K562 (cell line): ENCODE measurements at regions not wholly inside any gene's neighbourhood (a gene's known extent, or its start where the extent isn't known, plus 50 kb on each side); places are given as distances from the start of the nearest gene placed in this dataset.

Experiments
- ATAC-seq: fragments of 200-7000 bp; cut with Tn5 transposase; 3 replicates; pipeline ENCODE4 v1.9.1; 2020; ENCODE audit warnings: moderate library complexity
- BruUV-seq: library from RNA; stranded (reverse); fragments of 400-500 nt; replicated peaks from 2 replicates; lab custom pipeline; 2021; lab: Mats Ljungman, UMichigan
- CTCF ChIA-PET: fragments of 300-600 bp; formaldehyde crosslinking; extraction: SDS; loops from one replicate; lab custom pipeline; 2021; ENCODE audit warnings: low intra/inter-chr PET ratio; lab: Yijun Ruan, JAX
- POLR2A ChIA-PET: fragments of 300-600, 350-650 bp; sonication (Branson Sonifier 250); formaldehyde crosslinking; extraction: SDS; loops from one replicate; lab custom pipeline; 2021; ENCODE audit warnings: antibody characterized with exemption, inconsistent platforms; lab: Yijun Ruan, JAX
- DNase-seq, 4 experiments: peaks; one replicate each; pipeline versions ENCODE4 v3.0.0 to v3.0.0-alpha.2; 2011 to 2018; ENCODE audit warnings: low spot score in 3 of 4, mixed read lengths in 3 of 4; ENCODE audit errors: extremely low read depth in 1 of 4
- FAIRE-seq: peaks from 2 replicates; lab custom pipeline; 2011; peaks lifted over from hg19 to GRCh38; lab: Jason Lieb, UNC
- H2AFZ ChIP-seq: 2 replicates; pipeline ENCODE4 v1.6.0; 2011; ENCODE audit warnings: low read depth, low read length, control low read depth, inconsistent platforms
- H3K27ac ChIP-seq: fragments of 200-600 bp; 3 replicates; pipeline ENCODE4 v1.8.0; 2011; ENCODE audit warnings: low read depth, mild to moderate bottlenecking, control low read depth, inconsistent platforms, low read length, moderate library complexity, mixed read lengths; ENCODE audit errors: extremely low read depth
- H3K27me3 ChIP-seq, 2 experiments: fragments of 300-600 bp in 1 of 2; 2 replicates in 1 of 2; 3 replicates in 1 of 2; pipeline versions ENCODE4 v1.6.0 to v1.8.0; 2011; ENCODE audit warnings: inconsistent platforms in 2 of 2, low read length in 2 of 2, mild to moderate bottlenecking in 1 of 2, mixed read lengths in 1 of 2, moderate library complexity in 1 of 2; ENCODE audit not compliant: control insufficient read depth in 2 of 2, insufficient read depth in 2 of 2
- H3K36me3 ChIP-seq: fragments of 300-600 bp; 3 replicates; pipeline ENCODE4 v1.8.0; 2011; ENCODE audit warnings: mild to moderate bottlenecking, low read length, inconsistent platforms; ENCODE audit not compliant: control insufficient read depth, insufficient read depth
- H3K4me1 ChIP-seq, 2 experiments: fragments of 200-600 bp in 1 of 2; replicated peaks in 1 of 2; 2 replicates in 1 of 2; 3 replicates in 1 of 2; pipeline versions ENCODE4 v1.5.1 to v1.8.0; 2011; ENCODE audit warnings: inconsistent platforms in 2 of 2, low read length in 2 of 2, mild to moderate bottlenecking in 1 of 2, mixed read lengths in 1 of 2, moderate library complexity in 1 of 2; ENCODE audit not compliant: control insufficient read depth in 2 of 2, insufficient read depth in 2 of 2
- H3K4me2 ChIP-seq: 2 replicates; pipeline ENCODE4 v1.6.1; 2011; ENCODE audit warnings: low read length, control low read depth, inconsistent platforms, mixed read lengths; ENCODE audit not compliant: insufficient read depth
- H3K4me3 ChIP-seq: fragments of 200-600 bp; sonication (generic), shearing (Covaris generic); 2 replicates; pipeline ENCODE4 v1.5.1; 2016; ENCODE audit warnings: control low read depth, inconsistent platforms
- H3K79me2 ChIP-seq: fragments of 200-600 bp; 3 replicates; pipeline ENCODE4 v1.8.0; 2011; ENCODE audit warnings: low read length, inconsistent platforms; ENCODE audit not compliant: control insufficient read depth, insufficient read depth
- H3K9ac ChIP-seq, 2 experiments: 2 replicates each; pipeline versions ENCODE4 v1.6.0 to v1.6.1; 2011; ENCODE audit warnings: low read depth in 2 of 2, low read length in 2 of 2, control low read depth in 1 of 2, inconsistent platforms in 1 of 2, mild to moderate bottlenecking in 1 of 2, mixed read lengths in 1 of 2; ENCODE audit not compliant: insufficient read depth in 1 of 2
- H3K9me1 ChIP-seq: one replicate; pipeline ENCODE4 v1.6.0; 2011; ENCODE audit warnings: inconsistent platforms, mild to moderate bottlenecking, low read length, moderate library complexity; ENCODE audit not compliant: control insufficient read depth, insufficient read depth
- H3K9me3 ChIP-seq: replicated peaks from 2 replicates; pipeline ENCODE4 v1.5.1; 2011; ENCODE audit warnings: low read depth, low read length, inconsistent platforms; ENCODE audit not compliant: control insufficient read depth, insufficient read depth
- H4K20me1 ChIP-seq: replicated peaks from 2 replicates; pipeline ENCODE4 v1.6.1; 2011; ENCODE audit warnings: low read length, inconsistent platforms, mixed read lengths; ENCODE audit not compliant: control insufficient read depth, insufficient read depth
- CEBPB ChIP-seq: fragments of 450-650 bp; IDR thresholded peaks from 2 replicates; pipeline ENCODE4 v1.6.1; 2016; ENCODE audit warnings: missing genetic modification characterization, missing compliant biosample characterization
- CEBPG ChIP-seq, 3 experiments: fragments of 200-800 bp in 1 of 3; sonication (Bioruptor generic) in 1 of 3; sonication (generic) in 1 of 3; formaldehyde crosslinking in 1 of 3; IDR thresholded peaks in 2 of 3; conservative IDR thresholded peaks in 1 of 3; 2 replicates each; pipeline versions ENCODE4 v1.6.1 to v1.8.0; 2016 to 2022; ENCODE audit warnings: missing compliant biosample characterization in 2 of 3, missing genetic modification characterization in 2 of 3, mild to moderate bottlenecking in 1 of 3, missing genetic modification reagents in 1 of 3
- HNRNPK ChIP-seq: fragments of 200-400 bp; formaldehyde crosslinking; IDR thresholded peaks from one replicate; pipeline ENCODE4 v1.6.1; 2018; ENCODE audit warnings: mild to moderate bottlenecking, low read depth, low read length; ENCODE audit not compliant: poor library complexity, severe bottlenecking
- U2AF1 ChIP-seq: fragments of 200-400 bp; formaldehyde crosslinking; optimal IDR thresholded peaks from 2 replicates; pipeline ENCODE3; 2017; ENCODE audit warnings: mild to moderate bottlenecking, low read depth, low read length, moderate library complexity
- WGBS: fragments of 100-300 bp; shearing (Covaris generic); methylation state at CpG from one replicate; pipeline ENCODE4 v1.1.6; 2016; ENCODE audit warnings: low coverage, mixed read lengths; ENCODE audit not compliant: insufficient coverage; ENCODE audit errors: missing lambda C conversion rate; 5-methylcytosine and 5-hydroxymethylcytosine counted together
- in situ Hi-C: fragments of 300-500 bp; cut with MboI; formaldehyde crosslinking; loops from 4 replicates; pipeline ENCODE4 v1.15.0; 2018; ENCODE audit warnings: inconsistent platforms, mixed read lengths
- intact Hi-C: fragments of 100-400 bp; cut with micrococcal nuclease; formaldehyde crosslinking; loops from 2 replicates; pipeline ENCODE4 v1.14.2; 2022
- TF ChIP-seq, protein P1 (sequence below): fragments of 450-650 bp; IDR thresholded peaks from 2 replicates; pipeline ENCODE4 v1.6.1; 2014; ENCODE audit warnings: low read depth, mild to moderate bottlenecking, moderate library complexity, borderline replicate concordance
- TF ChIP-seq, protein P2 (sequence below): fragments of 250-450 bp; sonication (Bioruptor Pico); IDR thresholded peaks from 2 replicates; pipeline ENCODE4 v1.4.0; 2020
- TF ChIP-seq, protein P3 (sequence below): fragments of 450-650 bp; IDR thresholded peaks from 2 replicates; pipeline ENCODE4 v1.6.1; 2016; ENCODE audit warnings: low read depth

DNA sequence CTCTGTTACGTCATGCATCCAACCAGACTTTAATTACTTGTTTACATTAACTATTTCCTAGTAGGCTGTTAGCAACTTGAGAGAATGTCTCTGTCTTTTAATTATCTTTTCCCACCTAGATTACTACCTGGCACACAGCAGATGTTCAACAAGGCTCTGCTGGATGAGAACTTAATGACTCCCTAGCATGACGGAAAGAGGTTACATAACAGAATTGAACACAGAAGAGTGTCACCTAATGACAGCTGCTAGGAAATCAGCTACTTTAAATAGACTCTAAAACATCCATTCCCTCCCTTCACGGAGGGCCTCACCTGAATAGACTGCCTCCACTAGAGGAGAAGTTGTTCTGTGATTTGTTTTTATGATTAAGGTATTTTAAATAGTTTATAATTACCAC lies 110.8 kb downstream of the TEX29 start:
- ChIA-PET CTCF (no interaction called here), POLR2A (no interaction called here)
- H3K27me3 ChIP-seq = peaks cover 0 to 6% of the 10 kb centered on the region in 2 experiments; a peak in 2 of 5 replicates
- intact Hi-C loops = no loop called here
- no peaks in the 10 kb centered on the region for H3K4me1 ChIP-seq
- no peaks in the 10 kb centered on the region for H3K79me2 ChIP-seq
- in situ Hi-C loops = no loop called here
- 0% methylated on average over 2 of the region's 3 CpGs for WGBS
- H3K4me3 ChIP-seq = no peak overlapping the region
- ATAC-seq (no peak), DNase-seq (no peak), FAIRE-seq (no peak)
- no peaks in the 10 kb centered on the region for H4K20me1 ChIP-seq
- no peaks in the 10 kb centered on the region for H3K9me1 ChIP-seq
- no peaks in the 10 kb centered on the region for H3K9me3 ChIP-seq
- H3K36me3 ChIP-seq = no peaks in the 10 kb centered on the region
- no peak overlapping the region for H3K27ac ChIP-seq
- no peak overlapping the region for H3K4me2 ChIP-seq
- H3K9ac ChIP-seq = no peak overlapping the region
- H2AFZ ChIP-seq = no peak overlapping the region
- no TSS peak for BruUV-seq
- TF ChIP-seq, protein P1, sequence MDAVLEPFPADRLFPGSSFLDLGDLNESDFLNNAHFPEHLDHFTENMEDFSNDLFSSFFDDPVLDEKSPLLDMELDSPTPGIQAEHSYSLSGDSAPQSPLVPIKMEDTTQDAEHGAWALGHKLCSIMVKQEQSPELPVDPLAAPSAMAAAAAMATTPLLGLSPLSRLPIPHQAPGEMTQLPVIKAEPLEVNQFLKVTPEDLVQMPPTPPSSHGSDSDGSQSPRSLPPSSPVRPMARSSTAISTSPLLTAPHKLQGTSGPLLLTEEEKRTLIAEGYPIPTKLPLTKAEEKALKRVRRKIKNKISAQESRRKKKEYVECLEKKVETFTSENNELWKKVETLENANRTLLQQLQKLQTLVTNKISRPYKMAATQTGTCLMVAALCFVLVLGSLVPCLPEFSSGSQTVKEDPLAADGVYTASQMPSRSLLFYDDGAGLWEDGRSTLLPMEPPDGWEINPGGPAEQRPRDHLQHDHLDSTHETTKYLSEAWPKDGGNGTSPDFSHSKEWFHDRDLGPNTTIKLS = no peak
- no peak for TF ChIP-seq U2AF1
- TF ChIP-seq, protein P2, sequence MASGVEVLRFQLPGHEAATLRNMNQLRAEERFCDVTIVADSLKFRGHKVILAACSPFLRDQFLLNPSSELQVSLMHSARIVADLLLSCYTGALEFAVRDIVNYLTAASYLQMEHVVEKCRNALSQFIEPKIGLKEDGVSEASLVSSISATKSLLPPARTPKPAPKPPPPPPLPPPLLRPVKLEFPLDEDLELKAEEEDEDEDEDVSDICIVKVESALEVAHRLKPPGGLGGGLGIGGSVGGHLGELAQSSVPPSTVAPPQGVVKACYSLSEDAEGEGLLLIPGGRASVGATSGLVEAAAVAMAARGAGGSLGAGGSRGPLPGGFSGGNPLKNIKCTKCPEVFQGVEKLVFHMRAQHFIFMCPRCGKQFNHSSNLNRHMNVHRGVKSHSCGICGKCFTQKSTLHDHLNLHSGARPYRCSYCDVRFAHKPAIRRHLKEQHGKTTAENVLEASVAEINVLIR (CRISPR knock-in tag) = no peak
- no peak for TF ChIP-seq CEBPG (CRISPR knock-in tag; IDR thresholded peaks at IDR 0.05)
- no peak for TF ChIP-seq CEBPG (tag; conservative IDR thresholded peaks at IDR 0.05 in 1 of 2, IDR thresholded peaks at IDR 0.05 in 1 of 2)
- TF ChIP-seq CEBPB (tag) = no peak
- TF ChIP-seq, protein P3, sequence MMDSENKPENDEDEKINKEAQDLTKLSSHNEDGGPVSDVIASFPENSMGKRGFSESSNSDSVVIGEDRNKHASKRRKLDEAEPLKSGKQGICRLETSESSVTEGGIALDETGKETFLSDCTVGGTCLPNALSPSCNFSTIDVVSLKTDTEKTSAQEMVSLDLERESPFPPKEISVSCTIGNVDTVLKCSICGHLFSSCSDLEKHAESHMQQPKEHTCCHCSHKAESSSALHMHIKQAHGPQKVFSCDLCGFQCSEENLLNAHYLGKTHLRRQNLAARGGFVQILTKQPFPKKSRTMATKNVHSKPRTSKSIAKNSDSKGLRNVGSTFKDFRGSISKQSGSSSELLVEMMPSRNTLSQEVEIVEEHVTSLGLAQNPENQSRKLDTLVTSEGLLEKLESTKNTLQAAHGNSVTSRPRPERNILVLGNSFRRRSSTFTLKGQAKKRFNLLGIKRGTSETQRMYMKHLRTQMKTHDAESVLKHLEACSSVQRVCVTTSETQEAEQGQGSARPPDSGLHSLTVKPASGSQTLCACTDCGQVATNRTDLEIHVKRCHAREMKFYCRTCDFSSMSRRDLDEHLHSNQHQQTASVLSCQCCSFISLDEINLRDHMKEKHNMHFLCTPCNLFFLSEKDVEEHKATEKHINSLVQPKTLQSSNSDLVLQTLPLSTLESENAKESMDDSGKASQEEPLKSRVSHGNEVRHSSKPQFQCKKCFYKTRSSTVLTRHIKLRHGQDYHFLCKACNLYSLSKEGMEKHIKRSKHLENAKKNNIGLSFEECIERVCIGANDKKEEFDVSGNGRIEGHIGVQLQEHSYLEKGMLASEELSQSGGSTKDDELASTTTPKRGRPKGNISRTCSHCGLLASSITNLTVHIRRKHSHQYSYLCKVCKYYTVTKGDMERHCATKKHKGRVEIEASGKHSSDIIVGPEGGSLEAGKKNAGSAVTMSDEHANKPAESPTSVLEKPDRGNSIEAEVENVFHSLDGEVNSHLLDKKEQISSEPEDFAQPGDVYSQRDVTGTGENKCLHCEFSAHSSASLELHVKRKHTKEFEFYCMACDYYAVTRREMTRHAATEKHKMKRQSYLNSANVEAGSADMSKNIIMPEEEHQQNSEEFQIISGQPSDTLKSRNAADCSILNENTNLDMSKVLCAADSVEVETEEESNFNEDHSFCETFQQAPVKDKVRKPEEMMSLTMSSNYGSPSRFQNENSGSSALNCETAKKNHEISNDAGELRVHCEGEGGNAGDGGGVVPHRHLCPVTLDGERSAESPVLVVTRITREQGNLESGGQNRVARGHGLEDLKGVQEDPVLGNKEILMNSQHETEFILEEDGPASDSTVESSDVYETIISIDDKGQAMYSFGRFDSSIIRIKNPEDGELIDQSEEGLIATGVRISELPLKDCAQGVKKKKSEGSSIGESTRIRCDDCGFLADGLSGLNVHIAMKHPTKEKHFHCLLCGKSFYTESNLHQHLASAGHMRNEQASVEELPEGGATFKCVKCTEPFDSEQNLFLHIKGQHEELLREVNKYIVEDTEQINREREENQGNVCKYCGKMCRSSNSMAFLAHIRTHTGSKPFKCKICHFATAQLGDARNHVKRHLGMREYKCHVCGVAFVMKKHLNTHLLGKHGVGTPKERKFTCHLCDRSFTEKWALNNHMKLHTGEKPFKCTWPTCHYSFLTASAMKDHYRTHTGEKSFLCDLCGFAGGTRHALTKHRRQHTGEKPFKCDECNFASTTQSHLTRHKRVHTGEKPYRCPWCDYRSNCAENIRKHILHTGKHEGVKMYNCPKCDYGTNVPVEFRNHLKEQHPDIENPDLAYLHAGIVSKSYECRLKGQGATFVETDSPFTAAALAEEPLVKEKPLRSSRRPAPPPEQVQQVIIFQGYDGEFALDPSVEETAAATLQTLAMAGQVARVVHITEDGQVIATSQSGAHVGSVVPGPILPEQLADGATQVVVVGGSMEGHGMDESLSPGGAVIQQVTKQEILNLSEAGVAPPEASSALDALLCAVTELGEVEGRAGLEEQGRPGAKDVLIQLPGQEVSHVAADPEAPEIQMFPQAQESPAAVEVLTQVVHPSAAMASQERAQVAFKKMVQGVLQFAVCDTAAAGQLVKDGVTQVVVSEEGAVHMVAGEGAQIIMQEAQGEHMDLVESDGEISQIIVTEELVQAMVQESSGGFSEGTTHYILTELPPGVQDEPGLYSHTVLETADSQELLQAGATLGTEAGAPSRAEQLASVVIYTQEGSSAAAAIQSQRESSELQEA = no peak
- TF ChIP-seq HNRNPK = no peak
